HEK293 (cell line): ENCODE measurements at regions not wholly inside any gene's neighbourhood (a gene's known extent, or its start where the extent isn't known, plus 50 kb on each side); places are given as distances from the start of the nearest gene placed in this dataset.
A peak's percentile ranks its signal among the peaks of the same experiment; 100 is the strongest.

Source experiments
- KLF9 ChIP-seq: fragments of 450-650 bp; formaldehyde crosslinking; IDR thresholded peaks from 2 replicates; pipeline ENCODE4 v1.5.1; 2016; ENCODE audit warnings: missing biosample characterization, missing genetic modification characterization, low read depth
- ZNF19 ChIP-seq: fragments of 450-650 bp; formaldehyde crosslinking; IDR thresholded peaks from 2 replicates; pipeline ENCODE4; 2016; ENCODE audit warnings: missing biosample characterization, missing genetic modification characterization, low read depth
- ZNF2 ChIP-seq: fragments of 450-650 bp; formaldehyde crosslinking; IDR thresholded peaks from 2 replicates; pipeline ENCODE4 v1.5.1; 2016; ENCODE audit warnings: missing biosample characterization, missing genetic modification characterization
- TF ChIP-seq, protein P1 (sequence below): fragments of 450-650 bp; formaldehyde crosslinking; IDR thresholded peaks from 2 replicates; pipeline ENCODE4 v1.5.1; 2016; ENCODE audit warnings: missing biosample characterization, missing genetic modification characterization

DNA sequence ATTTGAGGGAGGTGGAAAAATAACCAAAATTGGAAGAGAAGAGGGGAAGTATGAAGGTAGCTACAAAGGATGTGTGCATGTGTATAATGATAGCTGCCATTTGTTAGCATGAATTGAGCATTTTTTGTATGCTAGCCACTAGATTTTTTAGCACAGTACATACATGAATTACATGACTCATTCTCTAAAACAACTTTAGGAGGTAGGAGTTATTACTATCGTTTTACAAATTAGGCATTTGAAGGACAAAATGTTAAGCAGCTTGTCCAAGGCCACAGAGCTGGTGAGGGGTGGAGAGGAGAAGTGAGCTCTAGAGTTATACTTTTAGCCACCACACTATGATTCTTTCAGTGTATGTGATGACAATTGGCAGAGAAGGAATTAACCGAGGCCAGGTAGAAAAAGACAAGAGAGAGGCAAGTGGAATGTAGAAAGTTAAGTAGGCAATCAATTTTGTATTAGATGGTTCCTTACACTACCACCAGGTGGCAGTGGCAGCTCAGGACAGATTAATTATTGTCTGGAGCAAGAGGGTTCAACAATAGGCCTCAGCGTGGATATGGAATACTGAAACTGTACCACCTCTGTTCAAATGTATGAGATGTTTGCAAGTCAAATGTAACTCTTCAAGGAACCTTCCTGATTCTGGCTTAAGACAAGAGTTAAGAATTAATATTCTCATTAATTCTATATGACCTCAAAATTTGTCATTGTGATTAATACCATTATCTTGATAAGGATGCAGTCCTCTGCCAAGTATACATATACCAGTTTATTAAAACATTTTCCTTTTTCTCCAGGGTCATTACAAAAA, 128.0 kb downstream of the MBL2 start:
- TF ChIP-seq ZNF19 (no peak), ZNF2 (tag by site-specific recombination) (no peak), KLF9 (tag by site-specific recombination) (no peak)
- TF ChIP-seq, protein P1, sequence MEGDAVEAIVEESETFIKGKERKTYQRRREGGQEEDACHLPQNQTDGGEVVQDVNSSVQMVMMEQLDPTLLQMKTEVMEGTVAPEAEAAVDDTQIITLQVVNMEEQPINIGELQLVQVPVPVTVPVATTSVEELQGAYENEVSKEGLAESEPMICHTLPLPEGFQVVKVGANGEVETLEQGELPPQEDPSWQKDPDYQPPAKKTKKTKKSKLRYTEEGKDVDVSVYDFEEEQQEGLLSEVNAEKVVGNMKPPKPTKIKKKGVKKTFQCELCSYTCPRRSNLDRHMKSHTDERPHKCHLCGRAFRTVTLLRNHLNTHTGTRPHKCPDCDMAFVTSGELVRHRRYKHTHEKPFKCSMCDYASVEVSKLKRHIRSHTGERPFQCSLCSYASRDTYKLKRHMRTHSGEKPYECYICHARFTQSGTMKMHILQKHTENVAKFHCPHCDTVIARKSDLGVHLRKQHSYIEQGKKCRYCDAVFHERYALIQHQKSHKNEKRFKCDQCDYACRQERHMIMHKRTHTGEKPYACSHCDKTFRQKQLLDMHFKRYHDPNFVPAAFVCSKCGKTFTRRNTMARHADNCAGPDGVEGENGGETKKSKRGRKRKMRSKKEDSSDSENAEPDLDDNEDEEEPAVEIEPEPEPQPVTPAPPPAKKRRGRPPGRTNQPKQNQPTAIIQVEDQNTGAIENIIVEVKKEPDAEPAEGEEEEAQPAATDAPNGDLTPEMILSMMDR, result peak; percentile 74
